ENCODE measurements at regions not wholly inside any gene's neighbourhood (a gene's known extent, or its start where the extent isn't known, plus 50 kb on each side); places are given as distances from the start of the nearest gene placed in this dataset.
A peak's percentile ranks its signal among the peaks of the same experiment; 100 is the strongest.

GRCh38 chr5:171509467-171509866 lies 90.0 kb downstream of the FGF18 start:
- no peak for DNase-seq

- DNase-seq, result no peak
Measured at GRCh38 chr5:171512397-171512796, 93.0 kb downstream of the FGF18 start.

GRCh38 chr5:171513591-171513990 lies 94.1 kb downstream of the FGF18 start:
- no peak for DNase-seq

- no peak for DNase-seq
Measured at GRCh38 chr5:171518916-171519315, 99.5 kb downstream of the FGF18 start.

GRCh38 chr5:171520300-171521174 lies 101.1 kb downstream of the FGF18 start:
- no peak for DNase-seq

GRCh38 chr5:171521219-171521633 lies 101.8 kb downstream of the FGF18 start:
- DNase-seq, result peak; percentile 37 to 63

GRCh38 chr5:171521679-171522078 lies 102.2 kb downstream of the FGF18 start:
- DNase-seq, result no peak

- DNase-seq, result no peak
Measured at GRCh38 chr5:171523781-171524180, 104.3 kb downstream of the FGF18 start.

- DNase-seq, result no peak
Measured at GRCh38 chr5:171524466-171524865, 105.0 kb downstream of the FGF18 start.

- DNase-seq, result no peak
Measured at GRCh38 chr5:171525085-171525484, 105.6 kb downstream of the FGF18 start.

GRCh38 chr5:171528036-171528435 lies 108.6 kb downstream of the FGF18 start:
- DNase-seq, result no peak

- no peak for DNase-seq
Measured at GRCh38 chr5:171528865-171529614, 109.6 kb downstream of the FGF18 start.

GRCh38 chr5:171531638-171532037 lies 112.2 kb downstream of the FGF18 start:
- DNase-seq, result no peak

- no peak for DNase-seq
Measured at GRCh38 chr5:171533153-171533552, 113.7 kb downstream of the FGF18 start.

- peak in 1 of 2 donors; percentile 3 for DNase-seq
Measured at GRCh38 chr5:171534043-171534895, 114.8 kb downstream of the FGF18 start.

- DNase-seq, result no peak
Measured at GRCh38 chr5:171535162-171535561, 115.7 kb downstream of the FGF18 start.

GRCh38 chr5:171537070-171537849 lies 117.8 kb downstream of the FGF18 start:
- no peak for DNase-seq

- DNase-seq, result no peak
Measured at GRCh38 chr5:171537923-171538537, 118.6 kb downstream of the FGF18 start.

GRCh38 chr5:171538681-171539080 lies 119.2 kb downstream of the FGF18 start:
- no peak for DNase-seq

- DNase-seq, result no peak
Measured at GRCh38 chr5:171540865-171541264, 121.4 kb downstream of the FGF18 start.

GRCh38 chr5:171541341-171541776 lies 121.9 kb downstream of the FGF18 start:
- DNase-seq, result no peak

Measured in inflammatory macrophage (primary cell).